GM18868 (cell line): ENCODE measurements at regions not wholly inside any gene's neighbourhood (a gene's known extent, or its start where the extent isn't known, plus 50 kb on each side); places are given as distances from the start of the nearest gene placed in this dataset.
A peak's percentile ranks its signal among the peaks of the same experiment; 100 is the strongest.

Experiments
- ATAC-seq: cut with Tn5 transposase; IDR thresholded peaks from one replicate; pipeline ENCODE4 v1.9.1; 2021; ENCODE audit warnings: mild to moderate bottlenecking, moderate library complexity; ENCODE audit not compliant: unreplicated experiment

DNA sequence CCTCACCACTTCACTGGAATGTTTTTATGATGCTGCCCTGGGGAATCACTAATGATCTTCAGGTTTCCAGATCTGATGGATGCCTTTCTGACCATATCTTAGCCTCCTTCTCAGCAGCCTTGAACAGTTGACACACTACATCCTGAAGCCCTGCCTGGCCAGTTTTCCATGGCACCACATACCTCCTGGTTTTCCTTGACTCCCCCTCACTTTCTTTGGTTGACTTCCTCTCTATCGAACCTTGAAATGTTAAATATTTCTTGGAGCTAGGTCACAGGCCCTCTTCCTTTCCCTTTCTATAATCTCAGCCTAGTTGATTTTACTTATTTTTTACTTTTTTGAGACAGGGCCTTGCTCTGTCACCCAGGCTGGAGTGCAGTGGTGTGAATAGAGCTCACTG lies 108.8 kb upstream of the CDK1 start:
- ATAC-seq: no peak

DNA sequence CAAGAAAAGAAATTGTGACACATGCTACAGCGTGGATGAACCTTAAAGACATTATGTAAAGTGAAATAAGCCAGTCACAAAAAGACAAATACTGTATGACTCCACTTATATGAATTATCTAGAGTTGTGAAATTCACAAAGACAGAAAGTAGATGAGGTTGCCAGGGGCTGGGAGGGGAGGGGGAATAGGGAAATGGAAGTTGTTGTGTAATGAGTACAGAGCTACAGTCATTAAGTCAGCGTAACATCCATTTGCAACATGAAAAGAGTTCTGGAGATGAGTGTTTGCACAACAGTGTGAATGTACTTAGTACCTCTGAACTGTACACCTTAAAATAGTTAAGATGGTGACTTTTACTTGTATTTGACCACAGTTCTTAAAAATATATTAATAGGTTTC lies 112.1 kb upstream of the CDK1 start:
- ATAC-seq: no peak

DNA sequence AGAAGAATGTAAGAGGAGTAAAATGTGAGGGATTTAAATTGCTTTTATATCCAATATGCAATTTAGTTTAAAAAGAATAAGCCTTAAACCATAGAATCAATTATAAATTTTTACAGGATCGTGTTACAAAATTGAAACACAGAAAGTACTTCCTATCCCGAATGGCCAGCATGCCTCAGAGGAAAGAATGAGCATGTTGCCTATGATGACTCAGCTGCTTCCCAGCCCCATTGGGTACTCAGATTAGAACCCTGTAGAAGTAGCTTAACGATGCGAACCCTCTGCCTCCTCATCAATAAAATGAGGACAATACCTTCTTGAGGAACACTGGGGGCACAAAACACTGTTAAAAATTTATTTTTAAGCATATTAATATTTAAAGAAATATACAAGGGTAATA lies 113.4 kb upstream of the CDK1 start:
- no peak for ATAC-seq

DNA sequence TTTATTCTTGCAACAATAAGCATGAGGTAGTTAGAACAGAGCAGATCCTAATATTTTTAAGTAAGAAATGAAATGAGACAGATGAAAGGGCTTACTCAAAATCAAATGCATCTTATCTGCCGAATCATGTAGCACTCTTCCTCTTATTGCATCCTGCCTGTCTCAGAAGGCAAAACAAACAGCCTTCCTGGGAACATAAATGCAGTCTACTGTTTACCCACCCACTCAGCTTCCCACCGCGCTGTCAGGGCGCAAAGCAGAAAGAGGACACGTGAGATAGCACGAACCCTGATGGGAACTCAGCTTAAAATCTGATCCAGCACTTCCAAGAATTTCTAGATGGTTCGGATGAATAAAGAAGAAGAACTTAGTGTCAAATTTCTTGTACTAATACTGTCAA lies 114.4 kb upstream of the CDK1 start:
- ATAC-seq: no peak

DNA sequence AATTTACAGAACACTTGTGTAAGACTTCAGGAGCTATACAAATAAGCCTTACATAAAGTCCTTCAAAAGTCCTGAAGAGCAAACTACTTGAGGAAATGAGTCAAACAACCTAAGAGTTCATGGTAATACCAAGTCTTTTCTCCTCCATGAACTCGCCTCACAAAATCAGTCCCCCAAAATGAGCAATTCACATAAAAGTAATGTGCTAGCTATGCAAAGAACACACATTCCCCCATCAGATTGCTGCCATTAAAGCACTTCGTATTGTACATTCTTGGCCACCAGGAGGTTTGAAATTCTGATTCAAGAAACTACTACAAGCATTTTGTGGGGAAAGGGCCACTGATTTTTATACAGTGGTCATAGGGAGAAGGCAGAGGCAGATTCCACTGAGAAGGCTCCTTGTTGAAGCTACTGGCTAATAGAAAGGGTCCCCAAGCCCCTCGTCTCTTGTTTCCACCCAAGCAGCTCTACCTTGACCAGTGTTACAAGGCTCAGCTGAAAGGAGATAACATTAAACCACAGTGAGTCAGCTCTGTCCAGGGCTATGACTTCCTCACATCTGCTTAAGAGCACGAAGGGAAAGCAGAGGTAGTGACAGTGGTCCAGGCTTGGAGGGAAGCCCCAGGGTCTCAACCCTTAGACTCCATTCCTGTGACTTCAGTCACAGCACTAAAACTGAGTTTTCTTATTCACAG lies 115.2 kb upstream of the CDK1 start:
- peak; percentile 47 for ATAC-seq

DNA sequence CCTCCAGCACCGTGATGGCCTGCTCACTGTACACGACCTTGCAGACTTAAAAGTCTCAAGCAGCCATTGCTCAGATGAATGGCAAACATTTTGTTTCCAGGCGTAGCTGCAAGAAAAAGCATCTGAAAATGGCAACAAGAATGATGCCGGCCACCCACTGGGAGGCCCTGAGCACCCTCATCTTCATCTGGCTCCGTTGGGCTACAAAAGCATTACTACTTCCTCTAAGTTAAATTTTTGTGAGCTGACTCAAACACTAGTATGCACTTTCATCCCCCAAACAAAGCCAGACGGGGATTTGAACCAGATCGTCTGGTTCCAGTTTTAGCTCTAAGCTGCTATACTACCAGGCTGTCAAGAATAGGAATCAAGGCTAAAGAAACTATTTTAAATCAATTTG lies 116.6 kb upstream of the CDK1 start:
- no peak for ATAC-seq

DNA sequence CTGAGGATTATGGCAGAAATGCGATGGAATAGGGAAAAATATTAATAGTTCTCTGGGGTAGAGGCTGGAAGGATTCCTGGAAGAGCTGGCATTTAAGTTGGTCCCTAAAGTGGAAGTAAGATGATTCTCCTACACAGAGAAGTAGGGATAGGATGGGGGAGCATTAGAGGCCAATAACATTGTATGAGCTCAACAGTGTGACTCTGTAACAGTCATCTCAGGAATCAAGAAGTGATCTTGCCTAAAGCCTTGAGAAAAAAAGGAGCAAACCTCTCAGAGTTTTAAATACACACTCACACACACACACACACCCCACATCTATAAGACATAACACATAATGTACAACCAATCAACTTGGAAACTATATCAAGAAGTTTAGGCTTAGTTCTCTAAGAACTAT lies 117.7 kb upstream of the CDK1 start:
- no peak for ATAC-seq

DNA sequence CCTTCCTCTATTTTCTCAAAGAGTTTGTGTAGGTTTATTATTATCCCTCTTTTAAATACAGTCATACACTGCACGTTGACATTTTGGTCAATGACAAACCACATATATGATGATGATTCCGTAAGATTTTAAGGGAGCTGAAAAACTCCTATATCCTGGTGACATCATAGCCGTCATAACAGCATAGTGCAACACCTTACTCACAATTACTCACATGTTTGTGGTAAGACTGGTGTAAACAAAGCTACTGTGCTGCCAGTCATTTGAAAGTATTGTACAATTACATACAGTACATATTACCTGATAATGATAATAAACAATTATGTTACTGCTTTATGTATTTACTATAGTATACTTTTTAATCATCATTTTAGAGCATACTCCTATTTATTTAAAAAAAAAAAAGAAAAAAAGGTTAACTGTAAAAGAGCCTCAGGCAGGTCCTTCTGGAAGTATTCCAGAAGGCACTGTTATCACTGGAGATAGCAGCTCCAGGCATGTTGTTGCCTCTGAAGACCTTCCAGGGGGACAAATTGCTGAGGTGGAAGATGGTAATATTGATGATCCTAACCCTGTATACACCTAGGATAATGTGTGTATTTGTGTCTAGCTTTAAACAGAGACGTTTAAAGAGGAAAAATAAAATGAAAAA lies 123.3 kb upstream of the CDK1 start:
- ATAC-seq: no peak

DNA sequence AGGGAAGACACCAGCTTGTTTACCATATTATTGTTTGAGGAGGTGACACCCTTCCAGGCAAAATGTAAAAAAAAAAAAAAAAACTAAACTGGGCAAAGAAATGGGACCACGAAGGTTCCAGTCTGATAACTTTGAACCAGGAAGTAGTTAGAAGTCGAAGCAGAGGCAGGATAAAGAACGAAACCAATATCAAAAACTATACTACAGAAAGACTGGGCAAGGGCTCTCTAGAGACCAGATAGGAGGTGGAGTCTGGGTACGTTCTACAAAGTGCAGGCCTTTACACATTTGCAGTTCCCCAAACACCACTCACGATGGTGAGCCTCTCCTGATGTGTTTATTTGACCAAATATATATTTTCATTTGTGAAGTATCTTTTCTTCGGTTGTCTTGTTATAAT lies 125.7 kb upstream of the CDK1 start:
- ATAC-seq: peak; percentile 96

DNA sequence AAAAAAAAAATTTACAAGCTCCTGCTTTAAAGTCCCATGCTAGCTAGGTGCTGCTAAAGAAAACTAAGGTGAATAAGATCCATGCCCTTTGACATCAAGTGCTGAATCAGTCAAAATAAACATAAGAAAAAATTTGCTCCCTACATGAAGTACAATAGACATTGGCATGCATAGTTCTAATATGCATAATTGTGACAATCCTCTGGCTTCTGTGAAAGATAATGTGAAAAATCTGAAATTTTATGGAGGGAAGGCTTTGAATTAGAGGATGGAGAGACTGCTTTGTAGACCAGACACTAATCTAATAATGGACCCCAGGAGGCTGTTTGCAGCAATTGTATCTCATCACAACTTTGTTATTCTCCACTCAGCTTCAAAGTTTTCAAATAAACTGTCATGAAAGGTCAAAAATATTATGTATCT lies 127.9 kb upstream of the CDK1 start:
- ATAC-seq: no peak

DNA sequence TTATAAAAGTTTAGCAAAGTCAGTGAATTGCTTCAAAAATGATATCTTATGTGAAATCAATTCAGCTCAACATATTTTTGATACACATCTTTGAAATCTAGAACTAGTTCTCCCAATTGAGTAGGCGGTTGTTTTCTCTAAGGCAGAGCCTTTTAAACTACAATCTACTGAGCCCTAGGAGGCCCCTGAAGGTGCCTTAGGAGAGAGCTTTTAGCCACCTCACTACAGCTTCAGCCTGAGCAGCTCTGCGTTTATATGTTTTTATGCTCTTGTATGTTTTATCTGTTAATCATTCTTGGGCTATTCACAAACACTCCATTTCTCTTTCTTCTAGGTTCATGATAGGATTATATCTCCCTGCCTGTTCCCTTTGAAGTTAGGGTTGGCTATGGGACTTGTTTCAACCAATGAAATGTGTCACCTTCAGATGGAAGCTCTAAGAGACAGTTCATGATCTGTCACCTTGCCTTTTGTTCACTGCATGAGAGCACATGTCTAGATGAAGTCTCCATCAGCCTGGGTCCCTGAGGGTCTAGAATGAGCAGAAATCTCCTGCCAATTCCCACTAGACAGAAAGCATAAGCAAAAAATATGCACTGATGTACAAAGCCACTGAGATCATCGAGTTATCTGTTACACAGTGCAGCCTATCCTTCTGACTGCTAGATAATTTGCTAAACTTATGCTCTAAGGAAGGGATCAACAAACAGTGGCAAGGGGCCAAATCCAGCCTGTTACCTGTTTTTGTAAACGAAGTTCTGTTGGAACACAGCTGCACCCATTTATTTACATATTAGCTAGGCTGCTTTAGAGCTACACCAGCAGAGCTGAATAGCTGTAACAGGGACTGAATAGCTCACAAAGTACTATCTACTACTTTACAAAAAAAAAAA lies 128.5 kb upstream of the CDK1 start:
- ATAC-seq: no peak

DNA sequence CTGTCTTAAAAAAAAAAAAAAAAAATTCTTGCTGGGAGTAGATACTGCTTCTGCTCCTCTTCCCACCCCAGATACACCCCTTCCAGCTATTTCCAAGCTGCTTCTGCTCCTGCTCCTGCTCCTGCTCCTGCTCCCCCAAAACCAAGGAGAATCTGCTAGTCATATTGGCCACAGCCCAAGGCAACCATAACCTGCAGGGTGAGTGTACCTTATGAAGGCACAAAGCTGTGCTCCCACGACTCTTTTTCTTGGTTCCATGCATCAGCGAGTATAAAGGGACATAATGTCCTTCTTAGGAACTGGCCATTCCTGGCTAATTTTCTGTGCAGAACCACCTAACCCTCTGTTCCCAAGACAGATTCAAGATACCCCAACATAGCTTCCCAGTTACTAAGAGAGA lies 129.5 kb upstream of the CDK1 start:
- ATAC-seq: no peak

DNA sequence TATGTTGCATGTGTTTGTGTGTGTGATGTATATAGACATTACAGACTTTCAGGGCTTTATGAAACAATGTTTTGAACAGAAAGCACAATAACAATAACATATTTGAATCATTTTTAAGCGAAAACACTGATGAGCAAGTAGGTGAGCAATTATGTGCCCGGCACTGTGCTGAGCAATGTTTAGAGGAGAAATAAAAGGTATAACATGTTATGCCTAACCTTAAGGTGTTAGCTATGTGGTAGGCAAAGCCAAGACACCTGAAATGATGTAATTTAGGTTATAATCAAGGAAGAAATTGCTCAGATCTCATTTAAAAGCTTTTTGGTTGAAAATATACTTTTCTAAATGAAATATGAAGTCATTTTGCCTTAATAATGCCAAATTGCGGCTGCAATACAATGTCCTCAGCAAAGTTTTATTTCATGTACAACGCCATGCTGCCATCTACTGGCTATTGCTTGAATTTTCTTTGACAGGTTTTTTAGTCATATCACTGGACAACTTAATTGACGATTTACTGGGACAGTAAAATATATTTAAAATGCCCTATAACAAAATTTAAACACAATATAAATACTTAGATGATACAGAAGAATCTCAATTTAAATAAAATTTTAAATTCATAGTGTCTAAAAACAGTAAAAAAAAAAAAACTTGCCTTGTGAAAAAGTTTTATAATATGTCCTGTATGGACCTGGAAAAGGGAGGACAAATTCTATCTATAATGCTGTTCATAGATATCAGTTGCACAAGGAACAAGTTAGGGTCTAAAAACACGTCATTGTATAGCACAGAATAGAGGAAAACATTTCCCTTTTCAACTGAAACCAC lies 131.1 kb upstream of the CDK1 start:
- ATAC-seq: peak; percentile 73

DNA sequence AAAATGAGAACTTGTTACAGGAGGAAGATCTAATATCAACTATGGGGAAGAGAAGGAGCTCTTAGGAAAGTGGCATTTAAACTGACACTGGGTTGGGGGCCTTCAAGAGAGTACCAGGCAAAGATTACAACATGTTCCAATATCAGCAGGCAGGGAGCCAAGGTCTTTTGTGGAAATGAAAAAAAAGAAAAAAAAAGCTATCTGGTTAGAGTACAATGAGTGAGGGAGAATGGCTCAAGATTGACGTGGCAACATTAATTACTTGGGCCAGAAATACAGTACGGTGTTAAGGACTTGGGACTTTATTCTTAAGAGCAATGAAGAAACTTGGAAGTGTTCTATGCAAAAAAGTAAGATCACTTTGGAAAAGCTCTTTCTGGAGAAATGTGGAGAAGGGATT lies 132.3 kb upstream of the CDK1 start:
- no peak for ATAC-seq

DNA sequence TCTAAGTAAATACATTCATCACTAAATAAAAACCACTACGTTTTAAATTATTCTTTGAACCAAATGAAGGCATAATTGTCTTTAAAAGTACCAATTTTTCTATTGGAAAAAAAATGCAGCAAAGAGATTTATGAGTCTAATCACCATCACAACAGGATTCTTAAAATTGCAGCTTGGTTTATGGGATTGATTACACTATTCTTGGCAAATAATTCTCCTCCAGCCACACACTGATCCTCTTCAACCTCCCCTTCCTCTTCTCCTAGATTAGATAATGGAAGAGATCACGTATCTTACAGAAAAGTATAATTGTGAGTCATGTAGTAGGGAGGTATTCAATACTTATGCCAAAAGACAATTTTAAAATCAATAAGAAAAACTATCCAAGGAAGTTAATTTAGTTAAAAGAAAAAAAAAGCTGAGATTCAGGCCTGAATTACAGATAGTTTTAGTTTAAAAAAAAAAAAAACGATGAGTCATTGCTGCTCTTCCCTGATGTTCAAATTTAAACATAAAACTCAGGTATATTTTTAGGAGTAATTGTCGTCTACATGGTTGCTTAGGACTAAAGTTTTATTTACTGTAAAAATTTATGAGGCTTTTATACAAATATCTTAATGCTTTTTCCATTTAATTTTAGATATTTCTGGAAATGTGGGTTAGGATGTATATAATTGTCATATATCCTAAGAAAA lies 133.7 kb upstream of the CDK1 start:
- no peak for ATAC-seq

DNA sequence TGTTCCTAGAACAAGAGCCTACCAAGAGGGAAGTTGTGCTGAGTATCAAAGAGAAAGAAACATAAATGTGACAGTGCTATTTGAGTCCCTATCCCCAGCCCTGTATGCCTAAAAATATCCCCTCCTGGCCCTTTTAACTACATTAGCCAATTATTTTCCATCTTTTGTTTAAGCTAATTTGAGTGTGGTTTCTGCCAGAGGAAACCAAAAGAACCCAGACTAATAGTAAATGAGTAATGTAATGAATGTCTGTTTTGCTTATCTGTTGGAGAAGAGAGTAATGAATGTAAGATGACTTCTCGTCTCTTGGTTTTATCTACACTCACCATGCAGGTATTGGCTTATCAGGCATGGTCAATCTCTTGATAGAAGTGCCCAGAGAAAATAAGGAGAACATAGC lies 134.4 kb upstream of the CDK1 start:
- ATAC-seq: no peak

DNA sequence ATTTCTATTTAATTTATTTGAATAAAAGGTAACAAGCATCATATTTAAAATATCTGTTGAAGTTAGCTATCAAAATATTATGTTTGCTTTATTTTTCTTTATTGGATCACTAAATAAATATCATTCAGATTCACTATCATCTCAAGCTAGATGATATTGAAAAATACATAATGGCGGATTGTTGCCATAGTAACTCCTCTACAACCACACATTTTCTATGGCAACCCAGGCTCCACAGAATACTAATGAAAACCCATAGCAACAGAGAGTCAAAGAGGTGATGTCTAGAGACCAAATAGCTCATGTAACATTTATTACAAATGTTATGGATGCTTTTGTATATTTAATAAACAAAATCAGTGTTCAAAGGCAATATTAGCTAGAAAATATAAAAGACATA lies 148.9 kb upstream of the CDK1 start:
- no peak for ATAC-seq

DNA sequence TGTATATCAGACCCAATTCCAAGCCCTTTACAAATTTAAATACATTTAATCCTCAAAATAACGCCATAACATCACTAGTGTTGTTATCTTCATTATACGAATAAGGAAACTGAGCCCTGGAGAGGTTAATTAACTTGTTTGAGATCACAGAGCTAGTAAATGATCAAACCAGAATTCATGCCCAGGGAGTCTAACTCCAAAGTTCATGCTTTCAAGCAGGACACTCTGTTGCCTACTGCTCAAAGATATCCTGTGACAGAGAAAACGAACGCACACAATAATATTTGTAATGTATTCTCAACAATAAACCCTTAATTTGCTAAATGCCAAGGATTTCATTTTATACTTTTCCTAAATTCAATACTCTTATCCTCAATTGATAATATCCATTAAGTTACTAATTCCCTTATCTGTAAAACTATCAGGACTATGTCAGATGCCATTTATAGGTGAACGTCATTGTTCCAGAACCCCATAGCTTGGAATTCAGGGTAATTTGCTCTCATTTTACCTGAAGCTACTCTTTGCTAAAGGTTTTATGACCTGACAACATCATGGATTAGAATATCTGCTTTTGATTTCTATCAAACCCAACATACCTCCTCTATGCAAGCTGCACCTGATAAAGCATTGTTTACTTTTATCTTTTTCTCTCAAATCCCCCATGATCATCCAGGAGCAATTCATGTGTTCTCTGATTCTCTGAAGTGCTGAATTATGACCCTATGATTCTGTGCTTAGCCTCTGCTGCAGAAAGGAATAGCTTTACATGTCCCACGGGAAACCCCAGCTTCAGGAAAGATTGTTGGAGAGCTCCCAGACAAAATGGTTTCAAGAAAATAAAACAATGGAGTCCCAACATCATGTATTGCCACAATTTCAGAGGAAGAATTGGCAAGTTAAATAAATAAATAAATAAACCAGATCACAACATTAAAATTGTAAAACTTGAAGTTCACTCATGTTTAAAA lies 150.2 kb upstream of the CDK1 start:
- ATAC-seq: no peak

DNA sequence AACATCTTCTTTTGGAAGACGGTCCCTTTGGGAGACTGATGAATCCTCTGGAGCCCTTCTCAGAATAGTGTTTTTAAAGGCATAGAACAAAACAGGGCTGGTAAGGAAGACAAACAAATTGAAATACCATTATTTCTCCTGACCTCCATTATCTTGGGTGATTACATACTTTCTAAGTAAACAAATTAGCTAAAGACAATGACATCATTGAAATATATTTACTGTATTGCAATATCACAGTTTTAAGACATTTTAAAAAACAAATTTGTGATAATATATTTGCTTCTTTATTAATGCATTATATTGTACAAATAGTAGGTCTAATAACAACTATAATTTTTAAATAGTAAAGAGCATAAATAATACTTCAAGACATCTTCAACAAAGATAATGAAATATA lies 152.2 kb upstream of the CDK1 start:
- ATAC-seq: no peak
